HEK293T (cell line): ENCODE measurements at regions not wholly inside any gene's neighbourhood (a gene's known extent, or its start where the extent isn't known, plus 50 kb on each side); places are given as distances from the start of the nearest gene placed in this dataset.

Experiments used
- CTCF ChIA-PET: fragments of 350-600 bp; formaldehyde crosslinking; extraction: SDS; loops from one replicate; lab custom pipeline; 2021; ENCODE audit warnings: antibody characterized with exemption, inconsistent platforms; lab: Yijun Ruan, JAX
- POLR2A ChIA-PET: fragments of 350-600 bp; formaldehyde crosslinking; extraction: SDS; loops from one replicate; lab custom pipeline; 2020; ENCODE audit warnings: antibody characterized with exemption, inconsistent platforms; lab: Yijun Ruan, JAX
- DNase-seq: peaks from one replicate; pipeline ENCODE4 v3.0.0; 2012; ENCODE audit warnings: mixed read lengths; ENCODE audit errors: extremely low spot score
- ARNT ChIP-seq: fragments of 450-650 bp; IDR thresholded peaks from 2 replicates; pipeline ENCODE4 v1.6.1; 2017; ENCODE audit warnings: mild to moderate bottlenecking
- BHLHE40 ChIP-seq: fragments of 450-650 bp; IDR thresholded peaks from 2 replicates; pipeline ENCODE4 v1.6.1; 2016; ENCODE audit warnings: mild to moderate bottlenecking, moderate library complexity, borderline replicate concordance
- CTBP1 ChIP-seq: fragments of 450-650 bp; IDR thresholded peaks from 2 replicates; pipeline ENCODE4 v1.6.1; 2016; ENCODE audit warnings: borderline replicate concordance
- ELF4 ChIP-seq: fragments of 450-650 bp; IDR thresholded peaks from 2 replicates; pipeline ENCODE4 v1.6.1; 2017; ENCODE audit warnings: antibody characterized with exemption
- FOXA1 ChIP-seq: fragments of 450-650 bp; IDR thresholded peaks from 2 replicates; pipeline ENCODE4 v1.6.1; 2016; ENCODE audit warnings: mild to moderate bottlenecking
- FOXK2 ChIP-seq: fragments of 450-650 bp; IDR thresholded peaks from 2 replicates; pipeline ENCODE4 v1.6.1; 2016; ENCODE audit warnings: mild to moderate bottlenecking
- FOXM1 ChIP-seq: fragments of 450-650 bp; IDR thresholded peaks from 2 replicates; pipeline ENCODE4 v1.6.1; 2017; ENCODE audit warnings: mild to moderate bottlenecking, borderline replicate concordance
- HDGF ChIP-seq: fragments of 450-650 bp; IDR thresholded peaks from 2 replicates; pipeline ENCODE4 v1.6.1; 2017; ENCODE audit warnings: antibody characterized with exemption, borderline replicate concordance
- L3MBTL2 ChIP-seq: fragments of 450-650 bp; conservative IDR thresholded peaks from 2 replicates; pipeline ENCODE4 v1.6.1; 2016; ENCODE audit warnings: mild to moderate bottlenecking
- LEF1 ChIP-seq: fragments of 450-650 bp; IDR thresholded peaks from 2 replicates; pipeline ENCODE4 v1.6.1; 2017; ENCODE audit warnings: mild to moderate bottlenecking, borderline replicate concordance
- NFRKB ChIP-seq: fragments of 450-650 bp; IDR thresholded peaks from 2 replicates; pipeline ENCODE4 v1.6.1; 2016; ENCODE audit warnings: mild to moderate bottlenecking, moderate library complexity
- SP1 ChIP-seq: fragments of 450-650 bp; IDR thresholded peaks from 2 replicates; pipeline ENCODE4 v1.6.1; 2017
- SUZ12 ChIP-seq: fragments of 450-650 bp; IDR thresholded peaks from 2 replicates; pipeline ENCODE4 v1.6.1; 2016; ENCODE audit warnings: mild to moderate bottlenecking
- TARDBP ChIP-seq: fragments of 450-650 bp; IDR thresholded peaks from 2 replicates; pipeline ENCODE4 v1.6.1; 2016
- ZNF384 ChIP-seq: fragments of 450-650 bp; IDR thresholded peaks from 2 replicates; pipeline ENCODE4 v1.6.1; 2016
- TF ChIP-seq, protein P1 (sequence below): fragments of 450-650 bp; IDR thresholded peaks from 2 replicates; pipeline ENCODE4 v1.6.1; 2016

- no peak for DNase-seq
- ChIA-PET CTCF (no interaction called here), POLR2A (no interaction called here)
- TF ChIP-seq LEF1 (no peak), ARNT (no peak), ZNF384 (no peak)
Measured at GRCh38 chr9:26524267-26524666, 368.3 kb downstream of the CAAP1 start.

DNA sequence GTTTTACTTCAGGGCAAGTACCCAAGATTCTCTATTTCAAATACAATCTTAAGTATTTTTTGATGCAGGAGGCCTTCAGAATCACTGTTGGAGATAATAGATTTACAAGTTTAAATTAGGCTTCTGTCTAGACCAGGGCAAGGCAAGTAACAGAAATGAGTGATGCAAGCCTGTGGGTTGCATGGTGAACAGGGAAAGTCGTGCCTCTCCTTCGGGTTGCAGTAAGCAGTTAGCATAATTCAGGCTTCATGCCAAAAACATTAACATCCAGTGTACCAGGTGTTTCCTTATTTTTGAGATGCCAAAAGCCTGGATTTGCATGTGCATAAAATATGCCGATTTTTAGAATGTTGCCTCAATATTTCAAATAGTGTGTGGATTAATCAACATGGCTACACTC lies 369.0 kb downstream of the CAAP1 start:
- TF ChIP-seq SUZ12 (no peak), NFRKB (no peak), FOXM1 (no peak), HDGF (no peak), L3MBTL2 (no peak)
- CTCF ChIA-PET = no interaction called here
- POLR2A ChIA-PET = no interaction called here
- DNase-seq = no peak

- DNase-seq = no peak
- ChIA-PET CTCF (no interaction called here), POLR2A (no interaction called here)
- TF ChIP-seq L3MBTL2 (no peak), FOXK2 (no peak), ARNT (no peak)
Measured at GRCh38 chr9:26520141-26520540, 372.5 kb downstream of the CAAP1 start.

DNA sequence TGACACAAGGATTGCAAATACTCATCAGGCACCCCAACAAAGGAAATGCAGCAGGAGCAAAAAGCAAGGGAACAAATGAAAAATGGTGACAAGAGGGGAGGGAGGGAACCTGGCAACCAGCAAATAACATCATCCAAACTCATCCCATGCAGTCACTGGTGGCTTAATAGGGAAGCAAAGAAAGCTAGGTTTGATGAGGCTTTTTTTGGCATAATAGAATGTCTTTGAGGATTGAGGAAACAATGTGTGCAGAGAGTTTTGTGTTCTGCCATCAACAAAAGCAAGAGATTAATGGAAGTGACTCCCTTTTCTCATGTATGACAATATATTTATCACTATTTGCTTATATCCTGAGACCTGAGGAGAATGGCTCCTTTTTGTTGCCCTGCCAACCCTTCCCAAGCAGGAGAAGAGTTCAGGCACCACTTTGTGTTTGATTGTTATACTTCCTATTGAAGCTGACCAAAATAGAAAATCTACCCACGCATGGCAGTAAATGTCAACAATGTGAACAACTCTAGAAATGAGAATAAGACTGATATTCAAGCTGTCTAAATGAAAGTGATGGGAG lies 375.7 kb downstream of the CAAP1 start:
- ChIA-PET POLR2A (no interaction called here), CTCF (no interaction called here)
- no peak for TF ChIP-seq CTBP1
- no peak for TF ChIP-seq ARNT
- no peak for TF ChIP-seq BHLHE40
- no peak for TF ChIP-seq FOXK2
- TF ChIP-seq TARDBP = no peak
- no peak for TF ChIP-seq L3MBTL2
- TF ChIP-seq ZNF384 = no peak
- no peak for TF ChIP-seq FOXA1
- no peak for TF ChIP-seq SP1
- no peak for TF ChIP-seq ELF4
- no peak for TF ChIP-seq LEF1
- no peak for DNase-seq

DNA sequence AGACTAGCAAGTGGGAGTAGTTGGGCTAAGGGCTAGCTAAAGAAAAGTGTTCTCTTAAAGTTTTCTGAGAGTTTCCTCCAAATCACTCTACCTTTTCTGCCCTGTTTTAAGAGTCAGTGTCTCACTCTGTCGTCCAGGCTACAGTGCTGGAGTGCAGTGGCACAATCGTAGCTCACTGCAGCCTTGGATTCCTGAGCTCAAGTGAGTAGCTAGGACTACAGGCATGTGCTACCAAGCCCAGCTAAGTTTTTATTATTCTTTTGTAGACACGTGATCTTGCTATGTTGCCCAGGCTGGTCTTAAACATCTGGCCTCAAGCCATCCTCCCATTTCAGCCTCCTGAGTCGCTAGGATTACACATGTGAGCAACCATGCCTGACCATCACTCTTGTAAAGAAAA lies 378.9 kb downstream of the CAAP1 start:
- TF ChIP-seq BHLHE40 = no peak
- ChIA-PET POLR2A (no interaction called here), CTCF (no interaction called here)
- no peak for DNase-seq

DNA sequence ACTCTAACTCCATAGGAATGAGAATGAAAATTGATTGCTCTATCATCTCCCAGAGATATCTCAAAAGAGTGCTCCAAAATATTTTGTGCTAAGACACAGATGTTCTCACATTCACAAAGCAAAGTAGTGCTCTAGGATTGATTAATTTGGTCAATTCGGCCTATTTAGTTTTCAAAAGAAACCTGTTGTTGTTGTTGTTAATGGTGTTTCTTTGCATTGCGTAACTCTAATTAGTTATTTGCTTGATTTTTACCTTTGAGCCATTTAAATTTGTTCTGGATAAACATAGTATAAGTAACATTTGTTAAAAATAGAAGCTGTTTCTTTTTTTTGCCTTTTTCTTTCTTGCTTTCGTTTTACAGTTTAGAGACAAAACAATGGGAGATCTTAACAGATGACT lies 382.5 kb downstream of the CAAP1 start:
- ChIA-PET POLR2A (no interaction called here), CTCF (no interaction called here)
- TF ChIP-seq ARNT (no peak), HDGF (no peak), BHLHE40 (no peak), FOXM1 (no peak)
- TF ChIP-seq, protein P1, sequence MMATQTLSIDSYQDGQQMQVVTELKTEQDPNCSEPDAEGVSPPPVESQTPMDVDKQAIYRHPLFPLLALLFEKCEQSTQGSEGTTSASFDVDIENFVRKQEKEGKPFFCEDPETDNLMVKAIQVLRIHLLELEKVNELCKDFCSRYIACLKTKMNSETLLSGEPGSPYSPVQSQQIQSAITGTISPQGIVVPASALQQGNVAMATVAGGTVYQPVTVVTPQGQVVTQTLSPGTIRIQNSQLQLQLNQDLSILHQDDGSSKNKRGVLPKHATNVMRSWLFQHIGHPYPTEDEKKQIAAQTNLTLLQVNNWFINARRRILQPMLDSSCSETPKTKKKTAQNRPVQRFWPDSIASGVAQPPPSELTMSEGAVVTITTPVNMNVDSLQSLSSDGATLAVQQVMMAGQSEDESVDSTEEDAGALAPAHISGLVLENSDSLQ = no peak
- no peak for DNase-seq

GRCh38 chr9:26508897-26509296 lies 383.7 kb downstream of the CAAP1 start:
- TF ChIP-seq ELF4 (no peak), ZNF384 (no peak), BHLHE40 (no peak), CTBP1 (no peak), SUZ12 (no peak), FOXA1 (no peak), HDGF (no peak), LEF1 (no peak), FOXM1 (no peak), L3MBTL2 (no peak), TARDBP (no peak), SP1 (no peak), ARNT (no peak)
- TF ChIP-seq, protein P1 = no peak
- ChIA-PET CTCF (no interaction called here), POLR2A (no interaction called here)
- DNase-seq = no peak

- no peak for TF ChIP-seq ARNT
- no peak for TF ChIP-seq FOXM1
- TF ChIP-seq ZNF384 = no peak
- TF ChIP-seq, protein P1 = no peak
- TF ChIP-seq L3MBTL2 = no peak
- TF ChIP-seq LEF1 = no peak
- TF ChIP-seq FOXA1 = no peak
- no peak for TF ChIP-seq SP1
- no peak for TF ChIP-seq SUZ12
- no peak for TF ChIP-seq TARDBP
- no peak for TF ChIP-seq ELF4
- TF ChIP-seq FOXK2 = no peak
- TF ChIP-seq NFRKB = no peak
- no peak for TF ChIP-seq BHLHE40
- TF ChIP-seq CTBP1 = no peak
- no peak for TF ChIP-seq HDGF
- ChIA-PET CTCF (no interaction called here), POLR2A (no interaction called here)
- no peak for DNase-seq
Measured at GRCh38 chr9:26504057-26504456, 388.5 kb downstream of the CAAP1 start.
